ENCODE measurements at regions not wholly inside any gene's neighbourhood (a gene's known extent, or its start where the extent isn't known, plus 50 kb on each side); places are given as distances from the start of the nearest gene placed in this dataset.

DNA sequence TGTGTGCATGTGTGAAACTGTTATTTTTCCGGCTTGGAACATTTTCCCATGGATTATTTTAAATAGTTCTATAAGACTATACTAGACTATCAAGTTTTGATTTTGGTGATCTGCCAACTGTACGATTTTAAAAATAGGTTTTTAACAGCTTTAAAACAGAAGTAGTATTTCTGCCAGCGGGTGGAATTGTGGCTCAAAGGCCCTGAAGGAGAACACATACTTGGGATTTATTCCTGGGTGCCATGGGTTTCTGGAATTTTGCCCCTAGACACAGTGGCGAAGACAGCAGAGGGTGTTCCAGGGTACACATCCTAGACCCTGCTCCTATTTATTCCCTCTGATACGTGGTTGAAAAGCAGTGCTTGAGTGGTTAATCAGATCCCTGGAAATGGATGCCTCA, 81.7 kb upstream of the IPO9 start:
- no peak for DNase-seq (ENCODE audit: low read depth)
- H3K4me3 ChIP-seq (replicated peaks; ENCODE audit: low read depth, low read length), result no peak overlapping the region
- TF ChIP-seq, protein P1, sequence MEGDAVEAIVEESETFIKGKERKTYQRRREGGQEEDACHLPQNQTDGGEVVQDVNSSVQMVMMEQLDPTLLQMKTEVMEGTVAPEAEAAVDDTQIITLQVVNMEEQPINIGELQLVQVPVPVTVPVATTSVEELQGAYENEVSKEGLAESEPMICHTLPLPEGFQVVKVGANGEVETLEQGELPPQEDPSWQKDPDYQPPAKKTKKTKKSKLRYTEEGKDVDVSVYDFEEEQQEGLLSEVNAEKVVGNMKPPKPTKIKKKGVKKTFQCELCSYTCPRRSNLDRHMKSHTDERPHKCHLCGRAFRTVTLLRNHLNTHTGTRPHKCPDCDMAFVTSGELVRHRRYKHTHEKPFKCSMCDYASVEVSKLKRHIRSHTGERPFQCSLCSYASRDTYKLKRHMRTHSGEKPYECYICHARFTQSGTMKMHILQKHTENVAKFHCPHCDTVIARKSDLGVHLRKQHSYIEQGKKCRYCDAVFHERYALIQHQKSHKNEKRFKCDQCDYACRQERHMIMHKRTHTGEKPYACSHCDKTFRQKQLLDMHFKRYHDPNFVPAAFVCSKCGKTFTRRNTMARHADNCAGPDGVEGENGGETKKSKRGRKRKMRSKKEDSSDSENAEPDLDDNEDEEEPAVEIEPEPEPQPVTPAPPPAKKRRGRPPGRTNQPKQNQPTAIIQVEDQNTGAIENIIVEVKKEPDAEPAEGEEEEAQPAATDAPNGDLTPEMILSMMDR (IDR thresholded peaks at IDR 0.05; ENCODE audit: low read length, missing control alignments), result no peak

DNA sequence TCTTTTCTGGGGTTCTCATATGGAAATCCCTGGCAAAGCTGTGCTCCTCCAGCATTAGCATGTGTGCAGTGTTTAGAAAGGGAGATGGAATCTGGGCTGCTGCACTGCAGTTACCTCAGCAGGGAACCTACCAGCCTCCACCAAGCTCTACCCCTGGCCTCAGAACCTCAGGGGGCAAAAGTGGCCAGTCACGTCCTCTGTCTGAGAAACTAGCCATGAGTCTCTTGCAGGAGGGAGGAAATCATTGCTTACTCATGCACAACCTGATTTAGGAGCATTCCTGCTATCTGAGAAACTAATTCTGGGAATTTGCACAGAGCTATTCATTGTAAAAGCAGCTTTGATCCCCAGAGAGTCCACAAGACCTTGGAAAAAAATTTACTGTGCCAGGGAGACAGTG, 80.6 kb upstream of the IPO9 start:
- no peak overlapping the region for H3K4me3 ChIP-seq (replicated peaks; ENCODE audit: low read depth, low read length)
- DNase-seq (ENCODE audit: low read depth), result peak; percentile 92
- TF ChIP-seq, protein P1 (IDR thresholded peaks at IDR 0.05; ENCODE audit: low read length, missing control alignments), result no peak

DNA sequence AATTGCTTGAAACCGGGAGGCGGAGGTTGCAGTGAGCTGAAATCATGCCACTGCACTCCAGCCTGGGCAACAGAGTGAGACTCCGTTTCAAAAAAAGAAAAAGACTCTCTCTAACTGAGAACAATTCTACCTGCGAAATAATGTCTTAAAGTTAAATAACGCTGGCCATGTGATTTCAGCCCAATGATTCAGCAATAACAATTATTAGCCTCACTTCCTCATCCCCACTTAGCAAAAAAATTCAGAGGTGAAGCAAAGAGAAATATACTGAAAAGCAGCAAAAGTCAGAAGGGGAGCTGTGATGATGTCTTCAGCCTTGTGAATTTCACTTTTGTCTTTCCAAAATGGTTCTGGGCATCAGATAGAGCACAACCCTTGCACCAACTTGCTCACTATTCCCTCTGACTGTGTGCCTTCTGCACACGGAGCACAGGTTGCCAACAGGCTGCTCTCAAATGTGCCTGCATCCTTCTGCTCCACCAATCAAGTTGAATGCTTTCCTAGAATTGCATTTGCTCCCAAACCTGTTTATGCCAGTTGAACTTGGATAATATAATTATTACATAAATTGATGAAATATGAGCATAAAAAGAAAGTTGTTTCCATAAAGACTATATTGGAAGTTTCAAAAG, 79.8 kb upstream of the IPO9 start:
- H3K4me3 ChIP-seq (replicated peaks; ENCODE audit: low read depth, low read length), result no peak overlapping the region
- DNase-seq (ENCODE audit: low read depth), result no peak

DNA sequence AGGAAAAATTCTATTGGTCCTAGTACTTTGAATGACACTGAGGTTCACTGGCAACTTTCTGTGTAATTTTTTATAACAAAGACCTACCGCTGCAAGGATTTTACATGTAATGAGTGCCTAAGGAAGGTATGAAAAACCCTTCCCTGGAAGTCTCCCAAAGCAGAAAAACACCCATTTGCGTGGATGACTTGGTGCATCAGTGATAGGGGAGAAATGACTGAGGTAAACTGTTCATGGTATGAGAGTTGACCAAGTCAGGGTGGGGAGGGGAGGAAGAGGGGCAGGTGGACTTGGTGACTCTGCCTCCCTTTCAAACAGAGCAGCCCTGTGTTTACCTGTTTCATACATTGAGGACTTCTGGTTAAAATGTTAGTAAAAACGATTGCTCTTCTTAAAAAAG, 78.8 kb upstream of the IPO9 start:
- DNase-seq (ENCODE audit: low read depth), result no peak
- no peak overlapping the region for H3K4me3 ChIP-seq (replicated peaks; ENCODE audit: low read depth, low read length)

More for the DNA sequence above, 79.8 kb upstream of the IPO9 start:
- TF ChIP-seq, protein P1 (IDR thresholded peaks at IDR 0.05; ENCODE audit: low read length, missing control alignments), result no peak

DNA sequence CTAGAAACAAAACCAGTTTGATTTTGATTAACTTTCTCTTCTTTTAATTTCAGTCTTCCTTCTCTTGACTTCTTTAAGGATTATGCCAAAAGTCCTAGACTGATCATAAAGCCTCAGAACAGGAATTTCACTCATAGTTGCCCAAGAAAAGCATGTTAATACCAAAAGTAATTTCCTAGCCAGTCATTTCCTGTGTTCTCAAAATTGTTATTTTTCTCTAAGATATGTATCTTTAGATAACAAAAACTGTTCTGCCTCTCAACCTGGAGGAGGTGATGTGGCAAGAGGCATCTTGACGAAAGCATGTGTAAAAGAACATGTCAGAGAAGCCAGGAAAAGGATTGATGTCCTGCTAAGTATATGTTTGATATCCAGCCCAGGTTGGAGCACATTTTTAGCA, 78.0 kb upstream of the IPO9 start:
- H3K4me3 ChIP-seq (replicated peaks; ENCODE audit: low read depth, low read length), result no peak overlapping the region
- DNase-seq (ENCODE audit: low read depth), result peak; percentile 92
- TF ChIP-seq, protein P1 (IDR thresholded peaks at IDR 0.05; ENCODE audit: low read length, missing control alignments), result no peak

More for the DNA sequence above, 78.8 kb upstream of the IPO9 start:
- TF ChIP-seq, protein P1 (IDR thresholded peaks at IDR 0.05; ENCODE audit: low read length, missing control alignments), result no peak

DNA sequence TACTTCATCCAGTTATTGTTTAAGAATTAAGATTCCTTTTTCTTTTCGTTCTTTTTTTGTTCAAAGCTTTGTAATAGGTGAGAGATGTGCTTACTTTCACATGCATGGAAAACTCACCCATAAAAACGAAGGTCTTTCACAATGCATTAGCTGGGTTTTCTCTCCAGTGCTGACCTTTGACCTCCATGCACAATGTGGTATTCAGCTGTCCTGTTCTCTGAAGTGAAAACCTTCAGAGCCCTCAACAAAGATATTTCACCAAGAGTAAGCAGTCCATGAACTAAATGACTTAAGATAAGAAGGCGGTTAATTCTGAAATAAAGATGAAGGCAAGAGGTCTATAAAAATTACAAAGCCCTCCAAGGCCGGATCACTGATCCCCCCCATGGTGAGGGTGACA, 77.1 kb upstream of the IPO9 start:
- no peak overlapping the region for H3K4me3 ChIP-seq (replicated peaks; ENCODE audit: low read depth, low read length)
- TF ChIP-seq, protein P1 (IDR thresholded peaks at IDR 0.05; ENCODE audit: low read length, missing control alignments), result no peak
- DNase-seq (ENCODE audit: low read depth), result peak; percentile 69

DNA sequence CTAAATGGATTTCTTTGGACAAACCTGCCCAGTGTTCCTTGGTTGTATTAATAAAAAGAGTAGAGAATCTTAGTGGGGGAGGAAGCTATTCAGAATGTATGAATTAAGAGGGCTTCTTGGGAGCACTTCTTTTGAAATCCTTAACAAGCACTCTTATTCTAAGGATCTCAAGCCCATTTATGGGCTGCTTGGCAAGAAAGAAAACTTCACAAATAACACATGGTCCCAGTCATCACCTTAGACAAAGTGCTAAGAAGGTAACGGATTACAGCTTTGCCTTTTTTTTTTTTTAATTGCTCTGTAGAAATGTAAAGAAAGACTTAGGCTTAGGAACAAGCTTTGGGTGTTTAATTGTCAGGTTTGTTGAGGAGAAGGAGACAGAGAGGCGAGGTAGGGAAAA, 76.6 kb upstream of the IPO9 start:
- TF ChIP-seq, protein P1 (IDR thresholded peaks at IDR 0.05; ENCODE audit: low read length, missing control alignments), result no peak
- no peak overlapping the region for H3K4me3 ChIP-seq (replicated peaks; ENCODE audit: low read depth, low read length)
- no peak for DNase-seq (ENCODE audit: low read depth)
